ENCODE measurements at regions not wholly inside any gene's neighbourhood (a gene's known extent, or its start where the extent isn't known, plus 50 kb on each side); places are given as distances from the start of the nearest gene placed in this dataset.

DNA sequence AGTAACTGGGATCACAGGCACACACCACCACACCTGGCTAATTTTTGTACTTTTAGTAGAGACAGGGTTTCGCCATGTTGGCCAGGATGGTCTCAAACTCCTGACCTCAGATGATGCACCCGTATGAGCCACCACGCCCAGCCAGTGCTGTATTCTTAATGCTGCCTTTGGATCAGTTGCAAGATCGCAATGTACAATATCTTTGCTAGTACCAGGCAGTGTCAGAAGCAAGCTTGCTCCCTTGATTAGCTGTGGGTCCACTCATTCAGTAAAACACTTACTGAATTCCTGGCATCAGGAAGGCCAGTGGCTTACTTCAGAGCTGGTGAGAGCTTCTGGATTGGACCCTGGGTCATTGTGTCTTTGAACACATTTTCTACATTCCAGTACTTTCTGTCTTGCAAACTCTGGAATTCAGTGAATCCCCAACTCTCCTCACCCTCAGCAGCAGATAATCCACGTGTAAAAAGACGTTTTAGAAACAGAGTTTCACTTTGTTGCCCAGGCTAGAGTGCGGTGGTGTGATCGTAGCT is 1183.7 kb downstream of the AACS start:
- TF ChIP-seq, protein P1, sequence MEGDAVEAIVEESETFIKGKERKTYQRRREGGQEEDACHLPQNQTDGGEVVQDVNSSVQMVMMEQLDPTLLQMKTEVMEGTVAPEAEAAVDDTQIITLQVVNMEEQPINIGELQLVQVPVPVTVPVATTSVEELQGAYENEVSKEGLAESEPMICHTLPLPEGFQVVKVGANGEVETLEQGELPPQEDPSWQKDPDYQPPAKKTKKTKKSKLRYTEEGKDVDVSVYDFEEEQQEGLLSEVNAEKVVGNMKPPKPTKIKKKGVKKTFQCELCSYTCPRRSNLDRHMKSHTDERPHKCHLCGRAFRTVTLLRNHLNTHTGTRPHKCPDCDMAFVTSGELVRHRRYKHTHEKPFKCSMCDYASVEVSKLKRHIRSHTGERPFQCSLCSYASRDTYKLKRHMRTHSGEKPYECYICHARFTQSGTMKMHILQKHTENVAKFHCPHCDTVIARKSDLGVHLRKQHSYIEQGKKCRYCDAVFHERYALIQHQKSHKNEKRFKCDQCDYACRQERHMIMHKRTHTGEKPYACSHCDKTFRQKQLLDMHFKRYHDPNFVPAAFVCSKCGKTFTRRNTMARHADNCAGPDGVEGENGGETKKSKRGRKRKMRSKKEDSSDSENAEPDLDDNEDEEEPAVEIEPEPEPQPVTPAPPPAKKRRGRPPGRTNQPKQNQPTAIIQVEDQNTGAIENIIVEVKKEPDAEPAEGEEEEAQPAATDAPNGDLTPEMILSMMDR (IDR thresholded peaks at IDR 0.05; ENCODE audit: poor library complexity, severe bottlenecking) = no peak
- TF ChIP-seq RAD21 (conservative IDR thresholded peaks at IDR 0.05) (no peak), TAF1 (IDR thresholded peaks at IDR 0.05; ENCODE audit: low read depth) (no peak), EP300 (conservative IDR thresholded peaks at IDR 0.05; ENCODE audit: poor library complexity, severe bottlenecking) (no peak), MXI1 (conservative IDR thresholded peaks at IDR 0.05; ENCODE audit: poor library complexity, severe bottlenecking) (no peak)
- TF ChIP-seq, protein P2, sequence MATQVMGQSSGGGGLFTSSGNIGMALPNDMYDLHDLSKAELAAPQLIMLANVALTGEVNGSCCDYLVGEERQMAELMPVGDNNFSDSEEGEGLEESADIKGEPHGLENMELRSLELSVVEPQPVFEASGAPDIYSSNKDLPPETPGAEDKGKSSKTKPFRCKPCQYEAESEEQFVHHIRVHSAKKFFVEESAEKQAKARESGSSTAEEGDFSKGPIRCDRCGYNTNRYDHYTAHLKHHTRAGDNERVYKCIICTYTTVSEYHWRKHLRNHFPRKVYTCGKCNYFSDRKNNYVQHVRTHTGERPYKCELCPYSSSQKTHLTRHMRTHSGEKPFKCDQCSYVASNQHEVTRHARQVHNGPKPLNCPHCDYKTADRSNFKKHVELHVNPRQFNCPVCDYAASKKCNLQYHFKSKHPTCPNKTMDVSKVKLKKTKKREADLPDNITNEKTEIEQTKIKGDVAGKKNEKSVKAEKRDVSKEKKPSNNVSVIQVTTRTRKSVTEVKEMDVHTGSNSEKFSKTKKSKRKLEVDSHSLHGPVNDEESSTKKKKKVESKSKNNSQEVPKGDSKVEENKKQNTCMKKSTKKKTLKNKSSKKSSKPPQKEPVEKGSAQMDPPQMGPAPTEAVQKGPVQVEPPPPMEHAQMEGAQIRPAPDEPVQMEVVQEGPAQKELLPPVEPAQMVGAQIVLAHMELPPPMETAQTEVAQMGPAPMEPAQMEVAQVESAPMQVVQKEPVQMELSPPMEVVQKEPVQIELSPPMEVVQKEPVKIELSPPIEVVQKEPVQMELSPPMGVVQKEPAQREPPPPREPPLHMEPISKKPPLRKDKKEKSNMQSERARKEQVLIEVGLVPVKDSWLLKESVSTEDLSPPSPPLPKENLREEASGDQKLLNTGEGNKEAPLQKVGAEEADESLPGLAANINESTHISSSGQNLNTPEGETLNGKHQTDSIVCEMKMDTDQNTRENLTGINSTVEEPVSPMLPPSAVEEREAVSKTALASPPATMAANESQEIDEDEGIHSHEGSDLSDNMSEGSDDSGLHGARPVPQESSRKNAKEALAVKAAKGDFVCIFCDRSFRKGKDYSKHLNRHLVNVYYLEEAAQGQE (IDR thresholded peaks at IDR 0.05; ENCODE audit: borderline replicate concordance) = no peak
